HCT116 (cell line): ENCODE measurements at regions not wholly inside any gene's neighbourhood (a gene's known extent, or its start where the extent isn't known, plus 50 kb on each side); places are given as distances from the start of the nearest gene placed in this dataset.
"Not testable (repeated sequence)": the region's sequence is repeated elsewhere in the genome, so short reads cannot be mapped to it uniquely, and the experiment has no call there.

Experiments used
- ATAC-seq: fragments of 200-7000 bp; cut with Tn5 transposase; 2 replicates; pipeline ENCODE4 v1.9.1; 2020; ENCODE audit warnings: mild to moderate bottlenecking, moderate library complexity
- BruUV-seq: library from RNA; stranded (reverse); fragments of 400-500 nt; replicated peaks from 2 replicates; lab custom pipeline; 2021; lab: Mats Ljungman, UMichigan
- CTCF ChIA-PET: fragments of 300-600 bp; sonication (Branson Sonifier 250); formaldehyde crosslinking; loops from one replicate; lab custom pipeline; 2021; ENCODE audit warnings: antibody characterized with exemption; lab: Charles Lee
- POLR2A ChIA-PET: fragments of 300-600, 350-600 bp; sonication (Branson Sonifier 250); formaldehyde crosslinking; loops from one replicate; lab custom pipeline; 2021; ENCODE audit warnings: antibody characterized with exemption; lab: Charles Lee
- RAD21 ChIA-PET, 2 experiments: fragments of 300-600 bp; sonication (Branson Sonifier 250); formaldehyde crosslinking; loops; one replicate each; lab custom pipeline; 2023; ENCODE audit warnings: low total read pairs in 2 of 2; ENCODE audit not compliant: uncharacterized antibody in 2 of 2, unreplicated experiment in 2 of 2, low non-redundant PET in 1 of 2; lab: Charles Lee
- DNase-seq: peaks from one replicate; pipeline ENCODE4 v3.0.0-alpha.2; 2010; ENCODE audit warnings: low read depth, low spot score
- H2AFZ ChIP-seq: fragments of 200-600 bp; shearing (Covaris generic), sonication (generic); 2 replicates; pipeline ENCODE4 v1.6.1; 2017; ENCODE audit warnings: low read depth, mixed run types, mixed read lengths, antibody characterized with exemption, low read length; ENCODE audit not compliant: poor library complexity, severe bottlenecking
- H3K27ac ChIP-seq: 2 replicates; pipeline ENCODE4 v1.5.1; 2012; ENCODE audit warnings: low read depth, low read length
- H3K27me3 ChIP-seq: fragments of 200-600 bp; sonication (generic); 2 replicates; pipeline ENCODE4 v1.6.1; 2016; ENCODE audit warnings: mixed run types, low read length, mixed read lengths; ENCODE audit not compliant: insufficient read depth
- H3K36me3 ChIP-seq, 2 experiments: fragments of 200-500 bp in 1 of 2; fragments of 200-600 bp in 1 of 2; sonication (Bioruptor generic) in 1 of 2; sonication (generic) in 1 of 2; 2 replicates each; pipeline versions ENCODE4 v1.5.1 to v1.6.1; 2014 to 2016; ENCODE audit warnings: low read length in 2 of 2, inconsistent platforms in 1 of 2, mixed read lengths in 1 of 2, mixed run types in 1 of 2; ENCODE audit not compliant: insufficient read depth in 2 of 2, control insufficient read depth in 1 of 2
- H3K4me1 ChIP-seq, 2 experiments: fragments of 200-600 bp in 1 of 2; sonication (generic) in 1 of 2; 2 replicates each; pipeline versions ENCODE4 v1.5.1 to v1.6.1; 2012 to 2017; ENCODE audit warnings: low read length in 2 of 2, inconsistent platforms in 1 of 2, mild to moderate bottlenecking in 1 of 2, mixed read lengths in 1 of 2, mixed run types in 1 of 2, moderate library complexity in 1 of 2; ENCODE audit not compliant: insufficient read depth in 2 of 2, control insufficient read depth in 1 of 2
- H3K4me2 ChIP-seq: fragments of 200-600 bp; sonication (generic); 2 replicates; pipeline ENCODE4 v1.6.1; 2017; ENCODE audit warnings: mixed run types, low read length, mixed read lengths
- H3K4me3 ChIP-seq, 2 experiments: fragments of 200-600 bp in 1 of 2; sonication (generic) in 1 of 2; replicated peaks in 1 of 2; 2 replicates each; pipeline ENCODE4 v1.5.1; 2011 to 2016; ENCODE audit warnings: low read length in 2 of 2, control low read depth in 1 of 2, low read depth in 1 of 2, mild to moderate bottlenecking in 1 of 2, mixed read lengths in 1 of 2, mixed run types in 1 of 2
- H3K79me2 ChIP-seq: fragments of 200-600 bp; sonication (generic); 2 replicates; pipeline ENCODE4 v1.6.1; 2017; ENCODE audit warnings: mild to moderate bottlenecking, mixed run types, low read length, moderate library complexity, mixed read lengths; ENCODE audit not compliant: insufficient read depth
- H3K9ac ChIP-seq: fragments of 200-600 bp; sonication (generic); 2 replicates; pipeline ENCODE4 v1.6.1; 2016; ENCODE audit warnings: low read length, mixed read lengths
- H3K9me2 ChIP-seq: fragments of 200-600 bp; sonication (generic), shearing (Covaris generic); 2 replicates; pipeline ENCODE4 v1.6.1; 2017; ENCODE audit warnings: mixed run types, mild to moderate bottlenecking, moderate library complexity; ENCODE audit not compliant: insufficient read depth
- H3K9me3 ChIP-seq, 2 experiments: fragments of 200-500 bp in 1 of 2; fragments of 200-600 bp in 1 of 2; sonication (Bioruptor generic) in 1 of 2; sonication (generic) in 1 of 2; 2 replicates each; pipeline ENCODE4 v1.6.1; 2014 to 2017; ENCODE audit warnings: low read length in 2 of 2, mixed read lengths in 2 of 2, inconsistent platforms in 1 of 2, low read depth in 1 of 2, mild to moderate bottlenecking in 1 of 2, mixed run types in 1 of 2, moderate library complexity in 1 of 2; ENCODE audit not compliant: control insufficient read depth in 1 of 2, insufficient read depth in 1 of 2
- H4K20me1 ChIP-seq: fragments of 200-600 bp; sonication (generic), shearing (Covaris generic); 2 replicates; pipeline ENCODE4 v1.6.1; 2017; ENCODE audit warnings: mixed run types, mild to moderate bottlenecking, moderate library complexity; ENCODE audit not compliant: insufficient read depth
- intact Hi-C: fragments of 100-400 bp; cut with micrococcal nuclease; formaldehyde crosslinking; loops from 2 replicates; pipeline ENCODE4 v1.10.0; 2022

DNA sequence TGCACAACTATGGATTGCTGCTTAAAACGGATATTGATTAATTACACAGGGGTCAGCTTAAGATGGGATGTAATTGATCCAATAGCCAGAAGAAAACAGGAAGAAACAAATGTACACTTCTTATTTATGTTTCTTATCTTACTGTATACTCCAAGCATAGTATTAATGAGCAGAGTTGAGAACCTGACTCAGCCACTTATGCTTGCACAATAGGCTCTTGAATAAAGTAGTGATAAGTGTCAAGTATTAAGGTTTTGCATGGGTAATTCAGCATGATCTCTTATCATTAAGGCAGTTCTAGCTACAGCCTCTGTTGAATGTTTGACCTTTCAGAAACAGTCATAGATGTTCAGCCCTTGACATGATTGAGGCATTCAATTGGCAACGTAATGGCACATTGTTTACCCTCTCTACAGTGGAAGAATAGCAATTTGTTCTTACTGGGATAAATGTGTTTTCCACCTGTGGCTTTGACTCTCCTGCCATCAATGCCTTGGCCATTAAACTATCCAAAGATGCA lies 136.5 kb downstream of the OR4F15 start:
- intact Hi-C loops, H4K20me1 ChIP-seq, H3K36me3 ChIP-seq, H3K4me3 ChIP-seq, H3K4me1 ChIP-seq, ATAC-seq, H2AFZ ChIP-seq, H3K27me3 ChIP-seq, BruUV-seq, DNase-seq, POLR2A ChIA-PET, H3K9ac ChIP-seq, H3K79me2 ChIP-seq, H3K9me3 ChIP-seq, H3K27ac ChIP-seq, RAD21 ChIA-PET, CTCF ChIA-PET, H3K9me2 ChIP-seq, H3K4me2 ChIP-seq: not testable (repeated sequence)

DNA sequence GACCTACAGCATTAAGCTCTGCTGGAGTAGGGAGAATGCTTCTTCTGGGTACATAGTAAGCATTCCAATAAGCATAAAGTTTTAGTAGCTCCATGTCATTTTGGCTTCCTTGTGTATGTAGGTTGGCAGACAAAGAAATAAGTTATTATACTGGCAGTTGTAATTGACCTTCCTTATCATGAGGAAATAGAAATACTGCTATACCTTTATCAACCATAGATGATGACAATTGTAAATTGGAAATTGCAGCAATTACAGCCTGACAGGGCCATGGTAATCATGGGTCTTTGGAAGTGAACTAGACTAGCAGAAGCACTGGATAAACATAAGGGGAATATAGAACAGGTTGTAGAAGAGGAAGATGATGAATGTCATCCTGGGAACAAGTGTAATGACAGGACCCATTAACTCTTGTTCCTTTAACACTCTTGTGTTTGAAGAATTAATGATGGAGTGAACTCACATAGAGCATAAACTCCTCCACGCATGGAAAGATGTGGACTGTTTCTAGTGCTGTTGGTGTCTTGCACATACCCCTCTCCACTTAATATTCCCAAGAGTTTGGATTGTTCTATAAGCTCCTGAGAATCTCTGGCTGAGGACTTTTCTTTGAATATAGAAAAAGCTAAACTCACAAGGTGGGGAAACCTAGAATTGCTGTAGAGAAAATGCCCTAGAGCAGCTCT lies 137.5 kb downstream of the OR4F15 start:
- ATAC-seq, H3K36me3 ChIP-seq, H3K9me3 ChIP-seq, H3K9me2 ChIP-seq, POLR2A ChIA-PET, H3K4me3 ChIP-seq, H3K4me1 ChIP-seq, H4K20me1 ChIP-seq, H3K27ac ChIP-seq, RAD21 ChIA-PET, H3K4me2 ChIP-seq, intact Hi-C loops, CTCF ChIA-PET, H3K9ac ChIP-seq, H2AFZ ChIP-seq, H3K79me2 ChIP-seq, H3K27me3 ChIP-seq, DNase-seq, BruUV-seq: not testable (repeated sequence)

DNA sequence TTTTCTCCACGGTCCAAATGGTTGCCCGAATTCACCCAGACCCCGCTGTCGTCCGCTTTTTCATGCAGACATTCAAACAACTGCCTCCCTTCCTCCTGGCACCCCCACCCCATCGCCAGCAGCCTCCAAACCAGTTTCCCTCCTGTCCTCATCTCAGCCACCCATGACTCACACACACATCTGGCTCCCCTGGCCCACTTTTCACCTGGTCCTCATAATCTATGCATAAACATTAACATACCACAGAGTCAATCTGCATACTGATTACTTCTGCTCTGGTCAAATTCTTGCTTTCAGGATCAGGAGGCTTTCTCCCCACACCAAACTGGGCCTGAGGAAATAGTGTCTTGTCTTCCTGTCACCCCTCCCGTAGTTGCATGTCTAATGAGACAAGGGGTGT lies 142.0 kb downstream of the OR4F15 start:
- H3K4me1 ChIP-seq, H3K4me3 ChIP-seq, CTCF ChIA-PET, H3K9ac ChIP-seq, H3K27ac ChIP-seq, RAD21 ChIA-PET, H4K20me1 ChIP-seq, DNase-seq, ATAC-seq, H3K79me2 ChIP-seq, POLR2A ChIA-PET, H3K4me2 ChIP-seq, H3K9me2 ChIP-seq, H3K27me3 ChIP-seq, H2AFZ ChIP-seq, H3K36me3 ChIP-seq, intact Hi-C loops, H3K9me3 ChIP-seq: not testable (repeated sequence)
- TSS peak; percentile 97 for BruUV-seq

DNA sequence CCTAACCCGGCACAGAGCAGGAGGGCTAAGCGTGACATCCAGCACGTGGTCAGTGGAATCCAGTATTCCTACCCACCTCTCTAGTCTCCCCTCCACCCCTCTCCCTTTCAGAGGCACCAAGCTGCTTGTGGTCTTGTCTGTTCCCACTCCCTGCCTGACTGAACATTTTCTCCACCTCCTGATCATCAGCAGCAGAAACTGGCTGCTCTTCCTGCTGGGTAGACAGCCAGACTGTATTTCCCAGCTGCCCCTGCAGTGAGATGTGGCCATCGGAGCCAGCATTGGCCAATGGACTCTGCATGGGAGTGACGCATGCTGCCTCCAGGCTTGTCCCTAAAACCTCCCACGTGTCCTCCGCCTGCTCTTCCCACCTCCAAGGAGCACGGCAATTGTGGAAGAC lies 143.8 kb downstream of the OR4F15 start:
- ATAC-seq, CTCF ChIA-PET, H3K4me1 ChIP-seq, DNase-seq, H2AFZ ChIP-seq, H3K9ac ChIP-seq, RAD21 ChIA-PET, intact Hi-C loops, H3K9me3 ChIP-seq, H3K27me3 ChIP-seq, H3K4me3 ChIP-seq, H3K79me2 ChIP-seq, POLR2A ChIA-PET, BruUV-seq, H3K9me2 ChIP-seq, H3K4me2 ChIP-seq, H3K27ac ChIP-seq, H4K20me1 ChIP-seq, H3K36me3 ChIP-seq: not testable (repeated sequence)
